HCT116 (cell line): ENCODE measurements at regions not wholly inside any gene's neighbourhood (a gene's known extent, or its start where the extent isn't known, plus 50 kb on each side); places are given as distances from the start of the nearest gene placed in this dataset.
A peak's percentile ranks its signal among the peaks of the same experiment; 100 is the strongest.

Source experiments
- ATAC-seq: fragments of 200-7000 bp; cut with Tn5 transposase; 2 replicates; pipeline ENCODE4 v1.9.1; 2020; ENCODE audit warnings: mild to moderate bottlenecking, moderate library complexity
- BruUV-seq: library from RNA; stranded (reverse); fragments of 400-500 nt; replicated peaks from 2 replicates; lab custom pipeline; 2021; lab: Mats Ljungman, UMichigan
- CTCF ChIA-PET: fragments of 300-600 bp; sonication (Branson Sonifier 250); formaldehyde crosslinking; loops from one replicate; lab custom pipeline; 2021; ENCODE audit warnings: antibody characterized with exemption; lab: Charles Lee
- POLR2A ChIA-PET: fragments of 300-600, 350-600 bp; sonication (Branson Sonifier 250); formaldehyde crosslinking; loops from one replicate; lab custom pipeline; 2021; ENCODE audit warnings: antibody characterized with exemption; lab: Charles Lee
- RAD21 ChIA-PET, 2 experiments: fragments of 300-600 bp; sonication (Branson Sonifier 250); formaldehyde crosslinking; loops; one replicate each; lab custom pipeline; 2023; ENCODE audit warnings: low total read pairs in 2 of 2; ENCODE audit not compliant: uncharacterized antibody in 2 of 2, unreplicated experiment in 2 of 2, low non-redundant PET in 1 of 2; lab: Charles Lee
- DNase-seq: peaks from one replicate; pipeline ENCODE4 v3.0.0-alpha.2; 2010; ENCODE audit warnings: low read depth, low spot score
- H2AFZ ChIP-seq: fragments of 200-600 bp; shearing (Covaris generic), sonication (generic); 2 replicates; pipeline ENCODE4 v1.6.1; 2017; ENCODE audit warnings: low read depth, mixed run types, mixed read lengths, antibody characterized with exemption, low read length; ENCODE audit not compliant: poor library complexity, severe bottlenecking
- H3K27ac ChIP-seq: 2 replicates; pipeline ENCODE4 v1.5.1; 2012; ENCODE audit warnings: low read depth, low read length
- H3K27me3 ChIP-seq: fragments of 200-600 bp; sonication (generic); 2 replicates; pipeline ENCODE4 v1.6.1; 2016; ENCODE audit warnings: mixed run types, low read length, mixed read lengths; ENCODE audit not compliant: insufficient read depth
- H3K36me3 ChIP-seq, 2 experiments: fragments of 200-500 bp in 1 of 2; fragments of 200-600 bp in 1 of 2; sonication (Bioruptor generic) in 1 of 2; sonication (generic) in 1 of 2; 2 replicates each; pipeline versions ENCODE4 v1.5.1 to v1.6.1; 2014 to 2016; ENCODE audit warnings: low read length in 2 of 2, inconsistent platforms in 1 of 2, mixed read lengths in 1 of 2, mixed run types in 1 of 2; ENCODE audit not compliant: insufficient read depth in 2 of 2, control insufficient read depth in 1 of 2
- H3K4me1 ChIP-seq, 2 experiments: fragments of 200-600 bp in 1 of 2; sonication (generic) in 1 of 2; 2 replicates each; pipeline versions ENCODE4 v1.5.1 to v1.6.1; 2012 to 2017; ENCODE audit warnings: low read length in 2 of 2, inconsistent platforms in 1 of 2, mild to moderate bottlenecking in 1 of 2, mixed read lengths in 1 of 2, mixed run types in 1 of 2, moderate library complexity in 1 of 2; ENCODE audit not compliant: insufficient read depth in 2 of 2, control insufficient read depth in 1 of 2
- H3K4me2 ChIP-seq: fragments of 200-600 bp; sonication (generic); 2 replicates; pipeline ENCODE4 v1.6.1; 2017; ENCODE audit warnings: mixed run types, low read length, mixed read lengths
- H3K4me3 ChIP-seq, 2 experiments: fragments of 200-600 bp in 1 of 2; sonication (generic) in 1 of 2; replicated peaks in 1 of 2; 2 replicates each; pipeline ENCODE4 v1.5.1; 2011 to 2016; ENCODE audit warnings: low read length in 2 of 2, control low read depth in 1 of 2, low read depth in 1 of 2, mild to moderate bottlenecking in 1 of 2, mixed read lengths in 1 of 2, mixed run types in 1 of 2
- H3K79me2 ChIP-seq: fragments of 200-600 bp; sonication (generic); 2 replicates; pipeline ENCODE4 v1.6.1; 2017; ENCODE audit warnings: mild to moderate bottlenecking, mixed run types, low read length, moderate library complexity, mixed read lengths; ENCODE audit not compliant: insufficient read depth
- H3K9ac ChIP-seq: fragments of 200-600 bp; sonication (generic); 2 replicates; pipeline ENCODE4 v1.6.1; 2016; ENCODE audit warnings: low read length, mixed read lengths
- H3K9me2 ChIP-seq: fragments of 200-600 bp; sonication (generic), shearing (Covaris generic); 2 replicates; pipeline ENCODE4 v1.6.1; 2017; ENCODE audit warnings: mixed run types, mild to moderate bottlenecking, moderate library complexity; ENCODE audit not compliant: insufficient read depth
- H3K9me3 ChIP-seq, 2 experiments: fragments of 200-500 bp in 1 of 2; fragments of 200-600 bp in 1 of 2; sonication (Bioruptor generic) in 1 of 2; sonication (generic) in 1 of 2; 2 replicates each; pipeline ENCODE4 v1.6.1; 2014 to 2017; ENCODE audit warnings: low read length in 2 of 2, mixed read lengths in 2 of 2, inconsistent platforms in 1 of 2, low read depth in 1 of 2, mild to moderate bottlenecking in 1 of 2, mixed run types in 1 of 2, moderate library complexity in 1 of 2; ENCODE audit not compliant: control insufficient read depth in 1 of 2, insufficient read depth in 1 of 2
- H4K20me1 ChIP-seq: fragments of 200-600 bp; sonication (generic), shearing (Covaris generic); 2 replicates; pipeline ENCODE4 v1.6.1; 2017; ENCODE audit warnings: mixed run types, mild to moderate bottlenecking, moderate library complexity; ENCODE audit not compliant: insufficient read depth
- CBX3 ChIP-seq: IDR thresholded peaks from 2 replicates; pipeline ENCODE4 v1.6.1; 2012; ENCODE audit warnings: low read depth
- CEBPB ChIP-seq: IDR thresholded peaks from 2 replicates; pipeline ENCODE4 v1.6.1; 2012; ENCODE audit warnings: low read depth
- EGR1 ChIP-seq: IDR thresholded peaks from 2 replicates; pipeline ENCODE4 v1.6.1; 2012; ENCODE audit warnings: low read depth
- ELF1 ChIP-seq: IDR thresholded peaks from 2 replicates; pipeline ENCODE4 v1.6.1; 2012; ENCODE audit warnings: low read depth, borderline replicate concordance
- EZH2 ChIP-seq: fragments of 200-600 bp; sonication (generic); IDR thresholded peaks from 2 replicates; pipeline ENCODE4 v1.6.1; 2017; ENCODE audit warnings: antibody characterized with exemption, mixed run types
- EZH2phosphoT487 ChIP-seq: fragments of 200-600 bp; IDR thresholded peaks from 2 replicates; pipeline ENCODE4 v1.6.1; 2018; ENCODE audit warnings: antibody characterized with exemption, borderline replicate concordance
- FOSL1 ChIP-seq: IDR thresholded peaks from 2 replicates; pipeline ENCODE4 v1.6.1; 2012; ENCODE audit warnings: low read depth
- JUND ChIP-seq: IDR thresholded peaks from 2 replicates; pipeline ENCODE4 v1.6.1; 2012
- POLR2A ChIP-seq: IDR thresholded peaks from 2 replicates; pipeline ENCODE4 v1.7.0; 2011; ENCODE audit warnings: borderline replicate concordance; ENCODE audit not compliant: insufficient read depth, insufficient read length; ENCODE audit errors: extremely low read depth
- POLR2AphosphoS5 ChIP-seq: IDR thresholded peaks from 2 replicates; pipeline ENCODE4 v1.6.1; 2011; ENCODE audit warnings: mild to moderate bottlenecking, low read depth, low read length, moderate library complexity
- RAD21 ChIP-seq: IDR thresholded peaks from 2 replicates; pipeline ENCODE4 v1.6.1; 2012; ENCODE audit warnings: low read depth, mild to moderate bottlenecking
- SIN3A ChIP-seq: IDR thresholded peaks from 2 replicates; pipeline ENCODE4 v1.6.1; 2012; ENCODE audit warnings: low read depth
- SP1 ChIP-seq: IDR thresholded peaks from 2 replicates; pipeline ENCODE4 v1.6.1; 2012; ENCODE audit warnings: low read depth
- SRF ChIP-seq: IDR thresholded peaks from 2 replicates; pipeline ENCODE4 v1.6.1; 2012; ENCODE audit warnings: low read depth
- TCF7L2 ChIP-seq: IDR thresholded peaks from 2 replicates; pipeline ENCODE4 v1.7.0; 2011; ENCODE audit warnings: borderline replicate concordance, inconsistent platforms; ENCODE audit not compliant: insufficient read depth, insufficient read length; ENCODE audit errors: extremely low read depth
- YY1 ChIP-seq: IDR thresholded peaks from 2 replicates; pipeline ENCODE4 v1.6.1; 2011; ENCODE audit warnings: low read length, low read depth, moderate library complexity, mild to moderate bottlenecking; ENCODE audit not compliant: insufficient replicate concordance; ENCODE audit errors: extremely low read depth
- ZFX ChIP-seq: fragments of 450-650 bp; IDR thresholded peaks from 2 replicates; pipeline ENCODE4 v1.6.1; 2017
- ZNF274 ChIP-seq: fragments of 200-500 bp; sonication (Bioruptor generic); IDR thresholded peaks from 2 replicates; pipeline ENCODE4 v1.6.1; 2014; ENCODE audit warnings: mild to moderate bottlenecking, low read depth, low read length, inconsistent platforms
- intact Hi-C: fragments of 100-400 bp; cut with micrococcal nuclease; formaldehyde crosslinking; loops from 2 replicates; pipeline ENCODE4 v1.10.0; 2022
- TF ChIP-seq, protein P1 (sequence below), 3 experiments: fragments of 200-600 bp in 1 of 3; sonication (generic) in 1 of 3; IDR thresholded peaks in 2 of 3; conservative IDR thresholded peaks in 1 of 3; 2 replicates each; pipeline ENCODE4 v1.5.1; 2012 to 2017; ENCODE audit warnings: low read depth in 2 of 3, low read length in 2 of 3, antibody characterized with exemption in 1 of 3, borderline replicate concordance in 1 of 3, control low read depth in 1 of 3, mild to moderate bottlenecking in 1 of 3, mixed read lengths in 1 of 3, mixed run types in 1 of 3, moderate library complexity in 1 of 3; ENCODE audit not compliant: insufficient read depth in 1 of 3
- TF ChIP-seq, protein P2 (sequence below): IDR thresholded peaks from 2 replicates; pipeline ENCODE4 v1.6.1; 2011; ENCODE audit warnings: mild to moderate bottlenecking, low read length, moderate library complexity; ENCODE audit not compliant: insufficient replicate concordance; ENCODE audit errors: extremely low read depth
- TF ChIP-seq, protein P3 (sequence below): IDR thresholded peaks from 2 replicates; pipeline ENCODE4 v1.6.1; 2012
- TF ChIP-seq, protein P4 (sequence below): IDR thresholded peaks from 2 replicates; pipeline ENCODE4 v1.6.1; 2012

DNA sequence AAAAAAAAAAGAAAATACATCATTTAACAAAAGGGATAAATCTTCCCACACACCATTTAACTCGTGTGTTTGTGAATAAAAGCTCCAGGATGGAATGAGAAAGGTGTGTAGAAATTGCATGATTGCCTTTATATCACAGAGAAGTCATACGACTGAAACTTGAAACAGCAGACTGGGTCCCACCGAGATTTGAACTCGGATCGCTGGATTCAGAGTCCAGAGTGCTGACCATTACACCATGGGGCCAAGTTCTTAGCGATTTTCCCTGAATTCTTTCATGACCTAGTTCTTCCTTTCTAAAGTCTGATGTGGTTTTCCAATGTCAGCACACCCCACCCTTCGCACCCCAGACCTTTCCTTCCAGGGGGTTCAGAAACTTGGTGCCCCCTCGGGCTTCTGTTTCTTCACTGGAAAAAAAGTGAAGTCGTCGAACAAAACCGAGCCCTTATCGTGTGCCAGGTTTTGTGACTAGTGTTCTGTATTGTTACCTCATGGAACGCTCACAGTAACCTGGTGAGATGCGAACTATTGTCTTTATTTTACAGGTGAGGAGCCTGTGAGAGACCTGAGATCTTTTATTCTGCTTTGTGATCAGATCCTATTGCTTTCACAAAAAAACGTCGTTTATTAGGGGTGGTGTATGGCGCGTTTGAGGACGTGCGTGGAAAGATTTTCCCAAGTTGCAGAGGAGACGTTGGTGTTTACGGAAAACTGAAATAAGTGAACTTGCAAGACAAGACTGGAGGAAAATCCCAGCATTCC is 120.8 kb downstream of the OR2B2 start:
- H2AFZ ChIP-seq, result peak overlapping the region; percentile 65
- POLR2A ChIA-PET, result interaction anchor here (0.5 kb wide), 1 partner anchor 562 kb away, joined by 3 read pairs; no protein-coding TSS in a partner anchor
- TF ChIP-seq POLR2AphosphoS5, result no peak
- no peak for TF ChIP-seq ZNF274
- TF ChIP-seq, protein P1, sequence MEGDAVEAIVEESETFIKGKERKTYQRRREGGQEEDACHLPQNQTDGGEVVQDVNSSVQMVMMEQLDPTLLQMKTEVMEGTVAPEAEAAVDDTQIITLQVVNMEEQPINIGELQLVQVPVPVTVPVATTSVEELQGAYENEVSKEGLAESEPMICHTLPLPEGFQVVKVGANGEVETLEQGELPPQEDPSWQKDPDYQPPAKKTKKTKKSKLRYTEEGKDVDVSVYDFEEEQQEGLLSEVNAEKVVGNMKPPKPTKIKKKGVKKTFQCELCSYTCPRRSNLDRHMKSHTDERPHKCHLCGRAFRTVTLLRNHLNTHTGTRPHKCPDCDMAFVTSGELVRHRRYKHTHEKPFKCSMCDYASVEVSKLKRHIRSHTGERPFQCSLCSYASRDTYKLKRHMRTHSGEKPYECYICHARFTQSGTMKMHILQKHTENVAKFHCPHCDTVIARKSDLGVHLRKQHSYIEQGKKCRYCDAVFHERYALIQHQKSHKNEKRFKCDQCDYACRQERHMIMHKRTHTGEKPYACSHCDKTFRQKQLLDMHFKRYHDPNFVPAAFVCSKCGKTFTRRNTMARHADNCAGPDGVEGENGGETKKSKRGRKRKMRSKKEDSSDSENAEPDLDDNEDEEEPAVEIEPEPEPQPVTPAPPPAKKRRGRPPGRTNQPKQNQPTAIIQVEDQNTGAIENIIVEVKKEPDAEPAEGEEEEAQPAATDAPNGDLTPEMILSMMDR (IDR thresholded peaks at IDR 0.05 in 2 of 3, conservative IDR thresholded peaks at IDR 0.05 in 1 of 3; ENCODE audit: borderline replicate concordance in 1 of 3, insufficient read depth in 1 of 3, low read depth in 2 of 3, low read length in 2 of 3), result no peak
- TF ChIP-seq, protein P2, sequence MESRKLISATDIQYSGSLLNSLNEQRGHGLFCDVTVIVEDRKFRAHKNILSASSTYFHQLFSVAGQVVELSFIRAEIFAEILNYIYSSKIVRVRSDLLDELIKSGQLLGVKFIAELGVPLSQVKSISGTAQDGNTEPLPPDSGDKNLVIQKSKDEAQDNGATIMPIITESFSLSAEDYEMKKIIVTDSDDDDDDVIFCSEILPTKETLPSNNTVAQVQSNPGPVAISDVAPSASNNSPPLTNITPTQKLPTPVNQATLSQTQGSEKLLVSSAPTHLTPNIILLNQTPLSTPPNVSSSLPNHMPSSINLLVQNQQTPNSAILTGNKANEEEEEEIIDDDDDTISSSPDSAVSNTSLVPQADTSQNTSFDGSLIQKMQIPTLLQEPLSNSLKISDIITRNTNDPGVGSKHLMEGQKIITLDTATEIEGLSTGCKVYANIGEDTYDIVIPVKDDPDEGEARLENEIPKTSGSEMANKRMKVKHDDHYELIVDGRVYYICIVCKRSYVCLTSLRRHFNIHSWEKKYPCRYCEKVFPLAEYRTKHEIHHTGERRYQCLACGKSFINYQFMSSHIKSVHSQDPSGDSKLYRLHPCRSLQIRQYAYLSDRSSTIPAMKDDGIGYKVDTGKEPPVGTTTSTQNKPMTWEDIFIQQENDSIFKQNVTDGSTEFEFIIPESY, result peak; percentile 30
- TF ChIP-seq SRF, result no peak
- TF ChIP-seq SP1, result peak; percentile 21; the same call in 1 of the 2 replicates
- TF ChIP-seq EGR1, result no peak
- no peak for TF ChIP-seq CEBPB
- no peak for TF ChIP-seq EZH2
- TF ChIP-seq FOSL1, result no peak
- TF ChIP-seq SIN3A, result no peak
- TF ChIP-seq, protein P3, sequence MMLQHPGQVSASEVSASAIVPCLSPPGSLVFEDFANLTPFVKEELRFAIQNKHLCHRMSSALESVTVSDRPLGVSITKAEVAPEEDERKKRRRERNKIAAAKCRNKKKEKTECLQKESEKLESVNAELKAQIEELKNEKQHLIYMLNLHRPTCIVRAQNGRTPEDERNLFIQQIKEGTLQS, result peak; percentile 93
- no peak for TF ChIP-seq YY1
- no peak for TF ChIP-seq RAD21
- TF ChIP-seq ELF1, result no peak
- TF ChIP-seq ZFX, result no peak
- TF ChIP-seq TCF7L2, result peak; percentile 18
- TF ChIP-seq, protein P4, sequence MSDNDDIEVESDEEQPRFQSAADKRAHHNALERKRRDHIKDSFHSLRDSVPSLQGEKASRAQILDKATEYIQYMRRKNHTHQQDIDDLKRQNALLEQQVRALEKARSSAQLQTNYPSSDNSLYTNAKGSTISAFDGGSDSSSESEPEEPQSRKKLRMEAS, result peak; percentile 41; the same call in 1 of the 2 replicates
- no peak for TF ChIP-seq POLR2A
- TF ChIP-seq JUND, result no peak
- TF ChIP-seq CBX3, result peak; percentile 59; the same call in 1 of the 2 replicates
- no peak for TF ChIP-seq EZH2phosphoT487

More for the DNA sequence above, 120.8 kb downstream of the OR2B2 start:
- no peaks in the 10 kb centered on the region for H3K36me3 ChIP-seq
- no peaks in the 10 kb centered on the region for H3K9me3 ChIP-seq
- peak; percentile 75 for DNase-seq
- peak overlapping the region; percentile 75 for H3K4me2 ChIP-seq
- H3K4me1 ChIP-seq, result peaks cover 13 to 31% of the 10 kb centered on the region in 2 experiments
- ChIA-PET CTCF (interaction anchor here (0.6 kb wide), 1 partner anchor 555 kb away, joined by 3 read pairs; no protein-coding TSS in a partner anchor), RAD21 (interaction anchor here in 1 of 2 experiments (0.6 kb wide), 1 partner anchor 644 kb away, joined by 3 read pairs; a partner anchor contains a TSS)
- H4K20me1 ChIP-seq, result no peaks in the 10 kb centered on the region
- H3K9me2 ChIP-seq, result no peaks in the 10 kb centered on the region
- no peak overlapping the region for H3K4me3 ChIP-seq
- no TSS peak for BruUV-seq
- no peaks in the 10 kb centered on the region for H3K27me3 ChIP-seq
- no peak overlapping the region for H3K27ac ChIP-seq
- intact Hi-C loops, result no loop called here
- H3K79me2 ChIP-seq, result no peaks in the 10 kb centered on the region
- no peak overlapping the region for H3K9ac ChIP-seq
- peak; percentile 65 for ATAC-seq
